HG02981 (cell line): ENCODE measurements at regions not wholly inside any gene's neighbourhood (a gene's known extent, or its start where the extent isn't known, plus 50 kb on each side); places are given as distances from the start of the nearest gene placed in this dataset.
"Not testable (repeated sequence)": the region's sequence is repeated elsewhere in the genome, so short reads cannot be mapped to it uniquely, and the experiment has no call there.

Source experiments
- ATAC-seq: cut with Tn5 transposase; IDR thresholded peaks from one replicate; pipeline ENCODE4 v1.9.1; 2021; ENCODE audit warnings: mild to moderate bottlenecking, moderate library complexity; ENCODE audit not compliant: unreplicated experiment

- ATAC-seq, result no peak
These were observed 226.0 kb downstream of the AEBP2 start for GRCh38 chr12:19665121-19665900.

- no peak for ATAC-seq
These were observed 226.8 kb downstream of the AEBP2 start for GRCh38 chr12:19666070-19666469.

GRCh38 chr12:19669793-19670192 is 230.5 kb downstream of the AEBP2 start:
- no peak for ATAC-seq

- no peak for ATAC-seq
These were observed 232.4 kb downstream of the AEBP2 start for GRCh38 chr12:19671695-19672094.

GRCh38 chr12:19674437-19674836 is 235.1 kb downstream of the AEBP2 start:
- no peak for ATAC-seq

GRCh38 chr12:19675361-19675760 is 236.1 kb downstream of the AEBP2 start:
- peak; percentile 63 for ATAC-seq

- ATAC-seq, result not testable (repeated sequence)
These were observed 239.2 kb downstream of the AEBP2 start for GRCh38 chr12:19678501-19678900.

GRCh38 chr12:19681007-19681406 is 241.7 kb downstream of the AEBP2 start:
- no peak for ATAC-seq

GRCh38 chr12:19683178-19683927 is 244.1 kb downstream of the AEBP2 start:
- ATAC-seq, result no peak

- no peak for ATAC-seq
These were observed 248.1 kb downstream of the AEBP2 start for GRCh38 chr12:19687371-19687770.

- ATAC-seq, result no peak
These were observed 249.2 kb downstream of the AEBP2 start for GRCh38 chr12:19688532-19688931.

- no peak for ATAC-seq
These were observed 249.9 kb downstream of the AEBP2 start for GRCh38 chr12:19689226-19689625.

GRCh38 chr12:19689801-19690472 is 250.6 kb downstream of the AEBP2 start:
- no peak for ATAC-seq

- ATAC-seq, result no peak
These were observed 252.8 kb downstream of the AEBP2 start for GRCh38 chr12:19692091-19692490.

GRCh38 chr12:19692566-19692965 is 253.3 kb downstream of the AEBP2 start:
- ATAC-seq, result no peak

GRCh38 chr12:19694627-19695026 is 255.3 kb downstream of the AEBP2 start:
- no peak for ATAC-seq

- ATAC-seq, result no peak
These were observed 256.2 kb downstream of the AEBP2 start for GRCh38 chr12:19695244-19696098.

GRCh38 chr12:19700969-19701368 is 261.7 kb downstream of the AEBP2 start:
- ATAC-seq, result no peak

- no peak for ATAC-seq
These were observed 265.7 kb downstream of the AEBP2 start for GRCh38 chr12:19704966-19705365.

- ATAC-seq, result no peak
These were observed 267.6 kb downstream of the AEBP2 start for GRCh38 chr12:19706936-19707335.

GRCh38 chr12:19707948-19708409 is 268.7 kb downstream of the AEBP2 start:
- ATAC-seq, result no peak
